SU-DHL-6 (cell line): ENCODE measurements at regions not wholly inside any gene's neighbourhood (a gene's known extent, or its start where the extent isn't known, plus 50 kb on each side); places are given as distances from the start of the nearest gene placed in this dataset.

Experiments
- H2AFZ ChIP-seq: fragments of 200-600 bp; sonication (generic); 2 replicates; pipeline ENCODE4 v1.6.1; 2014; ENCODE audit warnings: low read depth, mild to moderate bottlenecking, moderate library complexity, mixed read lengths, antibody characterized with exemption, low read length; ENCODE audit not compliant: severe bottlenecking
- H3F3A ChIP-seq: fragments of 200-600 bp; shearing (Covaris generic); 2 replicates; pipeline ENCODE4 v1.6.0; 2016; ENCODE audit warnings: antibody characterized with exemption, mild to moderate bottlenecking; ENCODE audit not compliant: insufficient read depth
- H3K27ac ChIP-seq: fragments of 200-600 bp; sonication (generic); 2 replicates; pipeline ENCODE4 v1.5.1; 2016; ENCODE audit warnings: low read depth, mild to moderate bottlenecking, low read length, moderate library complexity, mixed read lengths
- H3K27me3 ChIP-seq: fragments of 200-600 bp; sonication (generic), shearing (Covaris generic); 2 replicates; pipeline ENCODE4 v1.6.0; 2014; ENCODE audit warnings: mild to moderate bottlenecking, low read length
- H3K36me3 ChIP-seq: fragments of 200-600 bp; sonication (generic); 2 replicates; pipeline ENCODE4 v1.6.1; 2014; ENCODE audit warnings: mild to moderate bottlenecking, low read length, mixed read lengths
- H3K4me2 ChIP-seq: fragments of 300-600, 200-600 bp; shearing (Covaris generic), sonication (generic); 2 replicates; pipeline ENCODE4 v1.6.0; 2014; ENCODE audit warnings: low read length, low read depth, mild to moderate bottlenecking; ENCODE audit not compliant: poor library complexity, severe bottlenecking
- H3K4me3 ChIP-seq: fragments of 200-600 bp; sonication (generic); 2 replicates; pipeline ENCODE4 v1.5.1; 2014; ENCODE audit warnings: antibody characterized with exemption, low read length, mild to moderate bottlenecking, mixed read lengths; ENCODE audit not compliant: insufficient read depth, poor library complexity, severe bottlenecking
- H3K79me2 ChIP-seq: fragments of 200-600 bp; sonication (generic); 2 replicates; pipeline ENCODE4 v1.6.1; 2014; ENCODE audit warnings: mild to moderate bottlenecking, low read length, moderate library complexity; ENCODE audit not compliant: insufficient read depth
- H3K9ac ChIP-seq: fragments of 200-600 bp; sonication (generic); 2 replicates; pipeline ENCODE4 v1.7.0; 2014; ENCODE audit warnings: mild to moderate bottlenecking, low read length
- H3K9me2 ChIP-seq: fragments of 200-600 bp; sonication (generic); replicated peaks from 2 replicates; pipeline ENCODE4 v1.6.1; 2014; ENCODE audit warnings: low read length; ENCODE audit not compliant: insufficient read depth
- H3K9me3 ChIP-seq: fragments of 200-600 bp; sonication (generic); 2 replicates; pipeline ENCODE4 v1.6.1; 2014; ENCODE audit warnings: low read length, mixed read lengths; ENCODE audit not compliant: insufficient read depth
- H4K20me1 ChIP-seq: fragments of 200-600 bp; sonication (generic); 2 replicates; pipeline ENCODE4 v1.6.1; 2014; ENCODE audit warnings: low read depth, mild to moderate bottlenecking, antibody characterized with exemption, low read length, moderate library complexity, mixed read lengths
- CTCF ChIP-seq: fragments of 200-600 bp; sonication (generic); IDR thresholded peaks from one replicate; pipeline ENCODE4 v1.5.1; 2017; ENCODE audit warnings: antibody characterized with exemption, mild to moderate bottlenecking, low read length, moderate library complexity; ENCODE audit not compliant: insufficient read depth, poor library complexity, severe bottlenecking
- EZH2phosphoT487 ChIP-seq: fragments of 200-600 bp; sonication (generic), shearing (Covaris generic); conservative IDR thresholded peaks from 2 replicates; pipeline ENCODE4 v1.6.1; 2018; ENCODE audit warnings: mild to moderate bottlenecking, antibody characterized with exemption, low read length, moderate library complexity, mixed read lengths

GRCh38 chr17:68175416-68175815 lies 72.4 kb upstream of the AMZ2 start:
- no peaks in the 10 kb centered on the region for H3K36me3 ChIP-seq
- H2AFZ ChIP-seq: no peak overlapping the region
- H3K4me3 ChIP-seq: no peak overlapping the region
- H3K4me2 ChIP-seq: no peak overlapping the region
- no peak overlapping the region for H3K9ac ChIP-seq
- no peaks in the 10 kb centered on the region for H3K79me2 ChIP-seq
- peaks cover 4% of the 10 kb centered on the region; the same call in 1 of the 2 replicates for H3K9me3 ChIP-seq
- no peaks in the 10 kb centered on the region for H3K9me2 ChIP-seq
- H3K27me3 ChIP-seq: no peaks in the 10 kb centered on the region
- TF ChIP-seq EZH2phosphoT487 (no peak), CTCF (no peak)
- H4K20me1 ChIP-seq: no peaks in the 10 kb centered on the region
- no peaks in the 10 kb centered on the region for H3F3A ChIP-seq
- no peak overlapping the region for H3K27ac ChIP-seq

GRCh38 chr17:68175905-68176304 lies 71.9 kb upstream of the AMZ2 start:
- Histone ChIP-seq H3K4me3 (no peak overlapping the region), H3K4me2 (no peak overlapping the region), H3K9me2 (no peaks in the 10 kb centered on the region), H3K27me3 (no peaks in the 10 kb centered on the region), H3K79me2 (peaks cover 3% of the 10 kb centered on the region), H3K36me3 (no peaks in the 10 kb centered on the region), H3K27ac (no peak overlapping the region), H4K20me1 (no peaks in the 10 kb centered on the region), H3K9me3 (peaks cover 4% of the 10 kb centered on the region; the same call in 1 of the 2 replicates), H3K9ac (no peak overlapping the region), H3F3A (peaks cover 4% of the 10 kb centered on the region), H2AFZ (no peak overlapping the region)
- TF ChIP-seq CTCF (no peak), EZH2phosphoT487 (no peak)

- H3K27me3 ChIP-seq: no peaks in the 10 kb centered on the region
- no peak overlapping the region for H3K27ac ChIP-seq
- H3K9me2 ChIP-seq: no peaks in the 10 kb centered on the region
- no peak overlapping the region for H3K9ac ChIP-seq
- TF ChIP-seq CTCF (no peak), EZH2phosphoT487 (no peak)
- H3K79me2 ChIP-seq: peaks cover 9% of the 10 kb centered on the region
- H3K4me3 ChIP-seq: no peak overlapping the region
- peaks cover 4% of the 10 kb centered on the region; the same call in 1 of the 2 replicates for H3K9me3 ChIP-seq
- H3K36me3 ChIP-seq: no peaks in the 10 kb centered on the region
- peaks cover 12% of the 10 kb centered on the region for H3F3A ChIP-seq
- no peaks in the 10 kb centered on the region for H4K20me1 ChIP-seq
- H3K4me2 ChIP-seq: no peak overlapping the region
- H2AFZ ChIP-seq: no peak overlapping the region
These were observed 71.1 kb upstream of the AMZ2 start for GRCh38 chr17:68176718-68177117.
